GM21528 (cell line): ENCODE measurements at regions not wholly inside any gene's neighbourhood (a gene's known extent, or its start where the extent isn't known, plus 50 kb on each side); places are given as distances from the start of the nearest gene placed in this dataset.

Experiments used
- ATAC-seq: cut with Tn5 transposase; IDR thresholded peaks from one replicate; pipeline ENCODE4 v1.9.1; 2021; ENCODE audit warnings: mild to moderate bottlenecking, moderate library complexity; ENCODE audit not compliant: unreplicated experiment, low FRiP score

DNA sequence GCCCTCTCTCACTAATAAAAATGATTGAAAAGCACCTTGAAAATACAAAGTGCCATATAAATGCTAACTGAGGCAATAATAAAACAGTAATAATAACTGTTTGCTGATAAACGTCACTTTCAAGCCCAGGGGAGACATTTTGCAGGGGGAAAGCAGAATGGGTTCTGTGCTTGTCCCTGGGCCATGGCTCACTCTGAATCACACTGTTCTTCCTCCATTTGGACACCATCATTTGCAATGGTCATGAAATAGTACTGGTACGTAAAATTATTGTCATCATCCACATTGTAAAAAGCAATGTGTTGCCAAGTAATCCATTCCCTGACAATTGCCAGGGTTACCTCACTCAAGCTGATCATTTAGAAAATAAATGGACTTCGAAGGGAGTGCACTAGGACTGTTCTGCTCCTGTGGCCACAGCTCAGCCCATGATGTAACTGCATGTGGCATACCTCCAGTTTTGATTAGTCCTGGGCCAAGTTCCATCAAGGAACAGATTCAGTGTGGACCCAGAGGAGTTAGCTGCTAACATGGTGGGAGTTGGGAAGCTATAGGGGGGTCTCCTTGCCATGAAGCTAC, 508.8 kb upstream of the CELF4 start:
- no peak for ATAC-seq

DNA sequence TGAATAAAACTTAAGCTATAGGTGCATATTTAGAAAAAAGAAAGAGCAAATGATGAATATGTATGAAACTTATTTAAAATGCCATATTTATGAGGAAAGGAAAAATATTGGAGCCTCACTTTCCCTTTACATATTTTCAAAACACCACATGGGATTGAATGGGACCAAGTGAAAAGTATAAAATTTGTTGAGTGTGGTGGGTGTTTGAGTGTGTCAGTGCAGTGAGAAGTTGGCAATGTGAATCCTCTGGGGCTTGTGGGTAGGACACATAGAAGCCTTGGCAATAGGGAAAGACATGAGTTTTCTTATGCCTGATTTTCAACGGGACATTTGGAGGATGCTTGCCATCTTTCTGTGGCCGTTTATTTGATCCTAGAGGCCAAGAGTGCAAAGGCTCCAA, 502.2 kb upstream of the CELF4 start:
- ATAC-seq, result no peak

DNA sequence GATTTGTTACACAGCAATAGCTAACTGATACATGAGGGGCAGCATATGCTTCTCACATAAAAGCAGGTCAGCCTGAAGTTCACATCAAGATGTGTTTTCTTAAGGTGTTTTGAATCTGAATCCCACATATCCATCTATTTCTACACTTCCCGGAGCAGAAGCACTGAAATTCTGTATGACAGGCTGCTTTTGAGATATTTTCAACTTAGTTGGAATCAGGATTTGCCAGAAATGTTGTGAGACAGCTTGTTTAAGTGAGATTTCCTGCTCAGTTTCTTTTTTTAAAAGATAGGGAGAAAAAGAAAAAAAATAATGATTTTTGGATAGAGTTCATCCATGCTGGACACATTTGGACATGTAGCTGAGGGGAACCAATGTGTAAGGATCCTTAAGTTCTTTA, 501.5 kb upstream of the CELF4 start:
- ATAC-seq, result no peak

DNA sequence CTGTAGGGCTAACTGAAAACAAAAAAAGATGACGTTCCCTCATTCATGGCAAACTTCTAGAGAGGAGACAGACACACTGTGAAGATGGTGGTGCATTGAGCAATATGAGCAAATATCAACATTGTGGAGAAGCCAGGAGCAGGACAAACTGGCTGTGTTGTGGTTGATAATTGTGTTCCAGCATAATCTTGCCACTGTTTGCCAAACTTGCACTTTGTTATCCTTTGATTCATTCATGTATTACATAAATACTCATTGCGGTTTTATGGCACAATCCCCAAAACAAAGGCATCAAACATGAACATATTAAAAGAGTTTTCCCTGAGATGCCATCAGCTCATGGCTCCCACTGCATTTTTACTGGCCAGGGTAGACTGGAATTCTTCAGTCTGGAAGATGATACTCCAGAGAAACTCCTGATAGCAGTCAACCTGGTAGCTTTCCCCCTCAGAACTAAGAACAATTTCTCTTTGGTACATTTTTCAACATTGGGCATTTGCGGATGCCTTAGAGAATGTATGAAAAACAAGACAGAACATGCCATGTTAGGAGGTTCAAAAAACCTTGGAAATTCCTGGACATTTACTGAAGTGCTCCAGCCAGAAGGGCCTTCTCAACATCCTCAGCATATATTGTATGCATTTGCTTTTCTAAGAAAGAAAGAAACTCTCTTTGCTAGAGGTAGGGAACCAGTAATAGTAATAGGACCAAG, 487.4 kb upstream of the CELF4 start:
- no peak for ATAC-seq

DNA sequence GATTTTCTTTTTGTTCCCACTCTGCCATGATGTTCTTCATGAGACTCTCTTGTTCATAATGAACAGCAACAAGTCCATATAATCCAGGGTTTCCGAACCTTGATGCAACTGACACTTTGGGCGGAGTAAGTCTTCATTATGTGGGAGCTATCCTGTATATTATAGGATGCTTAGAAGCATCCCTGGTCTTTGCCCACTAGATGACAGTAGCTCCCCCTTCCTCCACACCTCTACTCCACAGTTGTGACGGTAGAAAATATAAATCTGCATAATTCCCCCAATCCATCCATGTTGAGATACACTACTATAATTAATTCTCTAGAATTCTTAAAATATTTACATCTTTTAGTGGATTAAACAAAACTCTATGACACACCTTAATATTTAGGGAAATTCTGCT, 482.2 kb upstream of the CELF4 start:
- no peak for ATAC-seq

DNA sequence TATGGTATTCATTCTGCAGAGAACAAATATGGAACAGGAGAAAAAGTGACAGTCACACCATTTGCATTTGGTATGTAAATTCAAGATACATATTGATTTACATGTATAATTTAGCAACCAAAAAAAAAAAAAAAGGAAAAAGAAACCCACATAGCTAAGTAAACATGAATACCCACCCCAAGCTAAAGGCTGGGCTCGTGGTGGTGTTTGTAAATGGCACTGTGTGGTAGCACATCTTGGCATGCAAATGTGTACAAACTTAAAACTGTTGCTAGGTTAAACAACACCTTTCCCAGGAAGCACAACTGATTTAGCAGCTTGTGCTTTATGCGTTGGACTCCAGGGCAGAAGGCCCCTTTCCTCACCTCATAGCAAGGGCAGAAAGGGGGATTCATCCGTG, 481.1 kb upstream of the CELF4 start:
- no peak for ATAC-seq

DNA sequence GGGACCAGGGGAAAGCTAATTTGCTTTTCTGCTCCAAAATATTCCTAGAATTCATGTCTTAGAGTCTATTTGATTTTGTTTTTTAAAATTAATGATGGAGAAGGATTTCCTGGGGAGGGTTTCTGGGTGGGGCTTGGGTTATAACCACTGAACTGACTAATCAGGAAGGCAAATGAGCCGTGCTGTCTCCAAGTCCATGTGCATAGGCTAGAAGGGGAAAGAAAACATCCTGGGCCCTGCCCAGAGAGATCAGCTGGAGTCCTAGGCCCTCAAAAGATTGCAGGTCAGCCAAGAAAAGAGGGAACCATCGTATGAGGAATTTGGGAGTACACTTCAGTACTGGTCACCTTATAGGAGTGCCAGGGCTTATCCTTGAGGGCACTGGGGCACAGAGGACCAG, 480.2 kb upstream of the CELF4 start:
- ATAC-seq, result no peak

DNA sequence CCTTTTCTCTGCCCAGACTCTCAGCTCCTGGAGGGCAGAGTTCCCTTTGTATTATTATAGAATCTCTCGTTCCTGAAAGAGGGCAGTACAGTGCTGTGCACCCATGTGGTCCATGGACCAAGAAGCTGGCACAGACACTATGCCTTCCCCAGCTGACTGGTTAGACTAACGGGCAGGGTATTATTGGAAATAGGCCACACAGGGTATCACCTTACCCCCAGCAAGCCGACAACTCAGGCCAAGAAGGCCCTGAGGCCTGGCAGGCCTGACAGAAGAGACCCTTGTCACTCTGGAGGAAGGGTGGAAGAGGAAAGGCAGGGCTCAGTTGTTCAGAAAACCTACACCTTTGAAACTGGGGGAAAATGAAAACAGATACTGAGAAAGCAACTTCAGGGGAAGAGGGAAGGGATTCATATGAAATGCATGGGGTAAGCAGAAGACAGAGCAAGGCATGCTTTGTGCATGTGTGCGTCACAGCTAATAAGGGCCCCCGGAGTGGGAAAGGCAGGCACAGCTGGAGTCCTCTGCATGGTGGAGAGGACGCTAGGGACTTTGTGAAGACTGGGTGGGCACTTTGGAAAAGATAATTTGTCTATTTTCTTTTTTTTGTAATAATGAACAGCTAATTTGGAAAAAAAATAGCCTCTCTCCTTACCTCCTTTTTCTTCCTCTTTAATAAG, 476.8 kb upstream of the CELF4 start:
- no peak for ATAC-seq

DNA sequence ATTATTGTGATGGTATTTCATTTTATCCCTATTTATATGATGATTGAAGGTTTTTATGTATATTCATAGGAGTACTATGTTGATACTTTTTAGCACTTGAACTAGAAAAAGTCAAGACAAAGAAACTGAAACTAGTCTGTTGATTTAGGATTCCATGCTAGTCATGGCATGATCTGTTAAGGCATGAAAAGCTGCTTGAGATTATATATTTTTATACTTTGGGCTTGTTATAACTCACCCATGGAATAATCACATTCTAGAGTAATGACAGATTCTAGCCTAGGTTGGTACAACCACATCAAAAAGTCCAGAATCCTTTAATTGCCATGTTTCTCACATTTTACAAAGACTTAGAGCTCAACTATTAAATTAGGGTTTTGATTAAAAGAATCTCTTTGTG, 472.6 kb upstream of the CELF4 start:
- ATAC-seq, result no peak

DNA sequence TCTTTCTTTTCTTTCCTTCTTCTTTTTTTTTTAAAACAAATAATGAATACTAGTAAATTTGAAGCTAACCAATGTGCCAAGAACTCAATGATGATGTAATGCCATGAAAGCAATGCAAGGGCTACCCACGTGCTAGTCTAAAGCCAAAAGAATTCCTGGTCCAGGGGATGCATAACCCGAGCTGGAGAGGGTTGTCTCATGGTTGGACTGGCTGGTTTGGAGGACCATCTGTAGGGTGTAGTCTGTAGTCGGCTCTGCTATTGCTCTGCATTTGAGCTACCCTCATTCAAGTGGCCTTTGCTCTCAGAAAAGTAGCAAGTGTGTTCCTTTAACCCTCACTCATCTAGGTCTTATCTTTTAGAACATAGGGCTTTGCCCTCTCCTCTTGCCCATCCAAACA, 469.6 kb upstream of the CELF4 start:
- no peak for ATAC-seq

DNA sequence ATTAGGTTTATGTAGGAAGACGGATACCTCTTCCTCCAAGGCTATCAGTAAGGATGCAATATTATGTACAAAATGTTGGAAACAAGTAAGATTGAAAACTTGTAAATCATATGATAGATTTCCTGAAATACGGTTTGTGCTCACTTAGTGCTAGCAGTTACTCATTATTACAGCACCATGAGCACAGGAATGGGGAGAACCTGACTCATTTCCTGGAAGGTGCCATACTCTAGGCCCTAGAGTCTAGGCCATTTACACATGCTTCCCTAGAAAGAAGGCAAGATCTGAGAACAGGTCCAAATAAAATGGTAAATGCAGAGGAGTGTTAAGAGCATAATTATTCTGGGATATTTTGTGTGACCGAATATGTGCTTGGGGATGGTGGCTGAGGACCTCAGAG, 467.7 kb upstream of the CELF4 start:
- ATAC-seq, result no peak

DNA sequence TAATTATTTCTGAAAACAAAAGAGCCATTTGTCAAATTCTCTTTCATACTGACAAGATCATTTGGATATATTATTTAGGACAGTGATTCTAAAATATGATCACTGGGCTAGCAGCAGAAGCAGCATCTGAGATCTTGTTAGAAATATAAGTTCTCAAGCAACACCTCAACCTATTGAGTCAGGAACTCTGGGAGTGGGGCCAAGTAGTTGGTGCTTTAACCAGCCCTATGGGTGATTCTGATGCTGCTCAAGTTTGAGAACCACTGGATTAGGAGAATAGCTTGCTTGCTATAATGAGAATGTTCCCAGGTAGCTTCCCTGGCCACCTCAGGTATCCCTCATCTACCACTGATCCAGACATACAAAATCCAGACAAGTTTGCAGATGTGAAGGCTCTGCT, 466.9 kb upstream of the CELF4 start:
- ATAC-seq, result no peak

DNA sequence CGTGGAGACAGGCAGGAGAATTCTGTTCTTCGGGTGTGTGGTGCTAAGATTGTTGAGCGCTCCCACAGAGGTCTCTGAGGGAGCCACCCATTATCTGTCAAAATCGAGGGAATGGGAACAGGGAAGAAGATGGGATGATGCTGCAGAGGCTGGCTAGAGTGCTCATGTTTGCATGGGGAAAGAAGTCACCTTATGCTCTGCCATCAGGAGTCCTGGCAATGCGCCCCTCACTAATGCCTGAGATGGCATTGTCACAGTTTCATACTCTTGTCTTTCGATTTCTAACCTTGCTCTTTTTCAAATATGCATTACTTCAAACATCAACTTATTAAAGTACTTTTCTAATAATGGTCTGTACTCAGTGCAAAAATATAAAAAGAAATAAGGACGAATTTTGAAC, 463.3 kb upstream of the CELF4 start:
- no peak for ATAC-seq

DNA sequence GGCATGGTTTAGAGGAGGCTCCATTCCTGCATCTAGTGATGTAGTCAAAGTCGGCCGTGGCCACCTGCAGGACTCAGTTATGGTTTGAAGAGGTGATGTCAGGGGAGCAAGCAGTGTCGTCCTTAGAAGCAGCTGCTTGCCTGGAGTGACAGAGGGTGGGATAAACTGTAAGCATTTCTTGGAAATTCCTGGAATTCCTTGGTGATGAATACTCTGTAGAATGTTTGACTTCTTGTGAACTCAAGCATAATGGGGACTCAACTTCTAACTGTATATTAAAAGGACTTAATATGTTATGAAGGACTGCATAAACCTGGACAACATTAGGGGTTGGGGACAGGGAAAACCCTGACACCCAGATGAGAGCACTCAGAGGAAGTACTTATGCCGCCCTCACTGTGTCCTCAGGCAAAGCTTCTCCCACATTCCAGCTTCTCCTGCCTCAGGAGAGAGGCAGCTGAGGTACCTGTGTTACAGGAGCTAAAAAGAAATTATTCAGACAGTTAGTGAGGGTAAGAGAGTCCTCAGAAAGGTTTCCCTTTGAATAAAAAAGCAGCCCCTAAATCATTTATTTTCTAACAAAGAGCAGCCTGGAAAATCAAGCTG, 459.9 kb upstream of the CELF4 start:
- ATAC-seq, result no peak

DNA sequence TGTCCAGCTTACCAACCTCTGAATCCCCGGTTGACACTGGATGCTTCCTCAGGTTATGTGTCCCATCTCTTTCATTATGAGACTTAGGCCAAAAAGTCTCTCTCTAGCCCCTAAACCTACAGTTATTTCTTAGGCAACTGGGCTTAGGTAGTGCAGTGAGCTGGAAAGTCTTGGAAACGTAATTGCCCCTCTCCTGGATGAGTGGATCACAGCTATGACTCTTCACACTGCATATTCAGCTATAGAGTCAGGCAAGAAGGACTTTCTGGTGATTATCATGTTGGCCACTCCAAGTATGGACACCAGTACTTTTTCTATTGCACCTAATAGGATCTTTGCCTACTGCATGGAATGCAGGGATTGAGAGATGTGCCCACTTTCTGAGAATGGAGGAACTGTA, 458.3 kb upstream of the CELF4 start:
- ATAC-seq, result no peak

DNA sequence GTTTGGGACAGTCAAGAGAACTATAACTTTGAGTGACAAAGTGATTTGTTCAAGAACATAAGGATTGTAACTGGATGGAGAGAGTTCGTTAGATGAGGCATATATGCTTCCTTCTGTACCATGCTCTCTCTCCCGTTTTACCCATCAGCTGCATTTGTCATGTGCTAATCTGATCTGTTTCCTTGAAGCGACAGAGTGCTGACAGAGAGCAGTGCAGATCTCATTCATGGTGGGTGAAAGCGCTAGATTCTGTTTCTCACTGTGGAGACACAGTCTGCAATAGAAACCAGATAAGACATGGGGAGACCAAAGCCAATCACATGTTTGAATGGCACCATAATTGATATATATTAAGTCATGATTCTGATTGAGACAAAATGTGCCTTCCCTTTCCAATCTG, 456.6 kb upstream of the CELF4 start:
- ATAC-seq, result no peak

DNA sequence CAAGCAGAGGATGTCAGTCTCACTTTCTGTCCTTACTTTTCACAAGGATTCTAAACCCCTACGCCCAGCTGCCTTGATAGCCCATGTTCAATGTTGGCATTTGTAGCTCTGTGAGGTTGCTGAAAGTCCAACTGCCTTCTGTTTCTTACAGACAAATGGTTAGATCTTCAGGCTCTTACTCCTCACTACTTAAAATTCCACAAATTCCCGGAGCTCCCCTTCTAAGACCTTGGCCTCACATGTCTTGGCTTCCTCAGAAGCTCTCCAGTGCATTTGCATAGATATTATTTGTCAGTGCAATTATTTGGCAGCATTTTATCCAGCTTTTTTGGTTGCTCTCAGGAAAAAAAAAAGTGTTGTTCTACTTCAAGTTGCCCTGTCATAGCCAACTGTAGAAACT, 453.7 kb upstream of the CELF4 start:
- ATAC-seq, result no peak

DNA sequence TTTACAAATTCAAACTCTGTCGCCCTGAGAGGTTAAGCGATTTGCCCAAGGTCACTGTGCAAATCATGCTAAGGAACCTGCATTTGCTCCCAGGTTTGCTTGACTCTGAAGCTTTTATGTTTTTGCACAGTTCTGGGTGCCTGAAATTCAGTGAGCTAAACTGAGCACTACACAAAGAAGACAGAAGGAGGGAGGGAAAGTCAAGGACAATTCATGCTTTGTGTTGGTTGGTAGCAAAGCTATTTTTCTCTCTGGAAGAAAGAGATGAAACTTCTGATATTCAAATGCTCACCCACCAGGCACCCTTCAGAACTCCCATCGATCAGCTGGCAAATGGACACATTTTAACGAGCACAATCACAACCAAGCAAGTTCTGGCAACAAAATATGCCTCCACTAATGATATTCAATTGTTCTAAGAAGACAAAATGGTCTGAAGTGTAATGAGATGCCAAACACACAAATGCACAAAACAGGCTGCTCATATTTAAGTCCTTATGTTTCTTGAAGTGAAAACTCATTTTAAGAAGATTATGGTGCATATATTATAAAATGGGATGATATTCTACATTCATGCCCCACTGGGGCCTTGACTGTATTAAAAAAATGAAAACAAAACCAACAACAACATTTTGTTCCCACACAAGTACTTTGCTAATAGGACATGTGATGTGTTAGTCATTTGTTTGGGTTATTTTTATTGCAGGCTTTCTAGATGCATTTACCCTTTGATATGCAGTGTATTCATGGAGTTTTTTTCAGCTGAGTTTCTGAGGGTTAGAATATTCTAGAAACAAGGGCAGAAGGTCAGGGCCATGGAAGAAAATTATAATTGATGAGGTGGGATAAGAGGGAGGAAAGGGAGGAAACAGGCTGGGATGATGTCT, 445.6 kb upstream of the CELF4 start:
- ATAC-seq, result no peak

DNA sequence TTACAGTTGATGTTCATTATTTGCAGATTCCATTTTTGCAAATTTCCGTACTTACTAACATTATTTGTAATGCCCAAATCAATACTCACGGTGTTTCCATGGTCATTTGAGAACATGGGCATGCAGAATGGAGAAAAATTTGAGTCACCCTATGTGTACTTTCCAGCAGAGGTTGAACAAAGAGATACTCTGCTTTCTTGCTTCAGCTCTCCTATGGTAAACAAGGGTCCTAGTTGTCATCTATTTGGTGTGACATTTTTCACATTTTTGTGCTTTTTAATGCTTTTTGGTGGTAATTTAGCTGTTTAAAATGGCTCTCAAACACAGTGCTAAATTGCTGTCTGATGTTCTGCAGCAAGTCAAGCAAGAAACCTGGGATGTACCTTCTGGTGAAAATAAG, 444.4 kb upstream of the CELF4 start:
- no peak for ATAC-seq

DNA sequence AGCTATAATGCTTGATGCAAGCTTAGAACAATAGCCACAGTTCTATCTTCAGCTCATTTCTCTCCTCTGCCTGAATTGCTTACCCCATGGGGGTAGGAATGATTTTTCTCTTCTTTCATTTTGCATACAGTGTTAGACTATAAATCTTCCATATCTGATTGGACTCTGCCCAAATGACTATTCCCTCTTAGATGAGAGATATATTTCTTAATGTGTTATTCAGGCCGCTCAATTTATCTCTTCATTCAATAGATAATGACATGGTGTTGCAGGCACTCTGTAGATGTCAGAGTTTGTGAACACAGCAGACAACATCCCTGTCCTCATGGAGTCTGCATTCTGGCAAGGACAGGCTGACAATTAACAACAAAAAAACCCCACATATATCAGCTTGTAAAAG, 443.7 kb upstream of the CELF4 start:
- no peak for ATAC-seq
